GM20431 (cell line): ENCODE measurements at regions not wholly inside any gene's neighbourhood (a gene's known extent, or its start where the extent isn't known, plus 50 kb on each side); places are given as distances from the start of the nearest gene placed in this dataset.

Experiments
- in situ Hi-C: fragments of 300-500 bp; cut with MseI, MboI; formaldehyde crosslinking; loops from one replicate; pipeline ENCODE4 v1.15.0; 2020; ENCODE audit warnings: low sequenced_read_pairs; ENCODE audit not compliant: unreplicated experiment

GRCh38 chr1:198860371-198860770 lies 221.5 kb downstream of the PTPRC start:
- in situ Hi-C loops, result no loop called here

- in situ Hi-C loops, result no loop called here
These were observed 222.8 kb downstream of the PTPRC start for GRCh38 chr1:198861636-198862035.

GRCh38 chr1:198864695-198865094 lies 225.9 kb downstream of the PTPRC start:
- in situ Hi-C loops, result no loop called here

GRCh38 chr1:198865319-198865718 lies 226.5 kb downstream of the PTPRC start:
- in situ Hi-C loops, result no loop called here

- in situ Hi-C loops, result no loop called here
These were observed 228.3 kb downstream of the PTPRC start for GRCh38 chr1:198867182-198867581.

- in situ Hi-C loops, result no loop called here
These were observed 234.9 kb downstream of the PTPRC start for GRCh38 chr1:198873696-198874230.

GRCh38 chr1:198876371-198876871 lies 237.6 kb downstream of the PTPRC start:
- in situ Hi-C loops, result no loop called here

GRCh38 chr1:198878566-198878965 lies 239.7 kb downstream of the PTPRC start:
- in situ Hi-C loops, result no loop called here

GRCh38 chr1:198879711-198880306 lies 241.0 kb downstream of the PTPRC start:
- in situ Hi-C loops, result no loop called here

- in situ Hi-C loops, result no loop called here
These were observed 241.6 kb downstream of the PTPRC start for GRCh38 chr1:198880397-198880796.

GRCh38 chr1:198880818-198881597 lies 242.2 kb downstream of the PTPRC start:
- in situ Hi-C loops, result no loop called here

GRCh38 chr1:198883184-198883583 lies 244.3 kb downstream of the PTPRC start:
- in situ Hi-C loops, result no loop called here

- in situ Hi-C loops, result no loop called here
These were observed 249.0 kb downstream of the PTPRC start for GRCh38 chr1:198887866-198888265.

GRCh38 chr1:198888379-198888943 lies 249.6 kb downstream of the PTPRC start:
- in situ Hi-C loops, result no loop called here

GRCh38 chr1:198889101-198889500 lies 250.3 kb downstream of the PTPRC start:
- in situ Hi-C loops, result no loop called here

- in situ Hi-C loops, result no loop called here
These were observed 250.9 kb downstream of the PTPRC start for GRCh38 chr1:198889749-198890148.

GRCh38 chr1:198890214-198890930 lies 251.5 kb downstream of the PTPRC start:
- in situ Hi-C loops, result no loop called here

- in situ Hi-C loops, result no loop called here
These were observed 253.2 kb downstream of the PTPRC start for GRCh38 chr1:198892065-198892464.

GRCh38 chr1:198893141-198893540 lies 254.3 kb downstream of the PTPRC start:
- in situ Hi-C loops, result no loop called here

- in situ Hi-C loops, result no loop called here
These were observed 255.1 kb downstream of the PTPRC start for GRCh38 chr1:198893763-198894444.
